8988T (cell line): ENCODE measurements at regions not wholly inside any gene's neighbourhood (a gene's known extent, or its start where the extent isn't known, plus 50 kb on each side); places are given as distances from the start of the nearest gene placed in this dataset.

Experiments used
- DNase-seq: peaks from one replicate; pipeline ENCODE4 v3.0.0; 2011

DNA sequence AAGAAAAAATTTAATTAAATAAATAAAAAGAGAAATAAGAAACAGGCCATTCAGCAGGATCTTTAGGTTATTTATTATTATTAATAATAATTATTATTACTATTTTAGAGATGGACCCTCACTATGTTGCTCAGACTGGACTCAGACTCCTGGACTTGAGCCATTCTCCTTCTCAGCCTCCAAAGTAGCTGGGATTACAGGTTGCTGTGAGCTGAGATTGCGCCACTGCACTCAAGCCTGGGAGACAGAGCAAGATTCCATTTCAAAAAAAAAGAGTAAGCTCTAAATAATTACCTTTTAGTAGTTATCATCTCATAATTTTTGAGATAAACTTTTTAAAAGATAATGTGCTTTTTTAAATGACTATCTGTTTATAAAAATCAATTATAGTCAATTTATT lies 1102.8 kb upstream of the GJE1 start:
- DNase-seq = no peak

DNA sequence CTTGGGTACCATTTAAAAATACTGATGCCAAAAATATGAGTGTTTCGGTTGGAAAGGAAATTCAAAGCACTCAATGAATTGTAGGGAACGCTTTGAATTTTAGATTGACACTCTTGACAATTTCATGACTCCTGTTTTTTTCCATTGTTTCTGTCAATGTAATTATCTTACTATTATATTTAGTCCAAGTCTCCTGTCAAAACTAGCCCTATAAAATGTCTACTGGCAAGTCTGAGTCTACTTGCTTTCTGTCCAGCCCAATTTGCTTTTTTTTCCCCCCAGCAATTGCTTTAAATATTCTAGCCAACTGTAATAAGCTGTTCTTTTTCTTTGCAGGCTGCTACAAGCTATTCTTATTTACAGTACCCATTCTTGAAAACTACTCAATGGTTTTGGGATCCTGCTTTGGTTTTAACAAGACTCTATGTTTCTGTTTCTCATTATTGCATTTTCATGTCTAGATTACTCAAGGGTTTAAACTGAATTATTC lies 1103.9 kb upstream of the GJE1 start:
- no peak for DNase-seq

DNA sequence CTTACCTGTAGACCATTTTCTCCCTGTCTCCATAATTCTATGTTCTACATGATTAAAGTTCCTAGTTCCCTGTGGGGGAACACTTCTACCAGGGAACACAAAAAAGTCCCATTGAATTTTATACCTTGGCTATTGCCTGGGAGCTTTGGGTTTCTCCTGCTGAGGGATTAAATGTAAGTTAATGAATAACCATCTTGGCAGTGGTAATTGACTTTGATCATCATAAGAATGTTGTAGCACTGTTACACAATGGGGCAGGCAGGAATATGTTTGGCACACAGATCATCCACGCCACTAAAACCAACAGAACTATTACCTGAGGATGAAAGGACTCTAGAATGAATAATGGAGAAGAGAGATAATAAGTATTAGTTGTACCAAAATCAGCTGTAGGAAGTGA lies 1106.2 kb upstream of the GJE1 start:
- DNase-seq = no peak

DNA sequence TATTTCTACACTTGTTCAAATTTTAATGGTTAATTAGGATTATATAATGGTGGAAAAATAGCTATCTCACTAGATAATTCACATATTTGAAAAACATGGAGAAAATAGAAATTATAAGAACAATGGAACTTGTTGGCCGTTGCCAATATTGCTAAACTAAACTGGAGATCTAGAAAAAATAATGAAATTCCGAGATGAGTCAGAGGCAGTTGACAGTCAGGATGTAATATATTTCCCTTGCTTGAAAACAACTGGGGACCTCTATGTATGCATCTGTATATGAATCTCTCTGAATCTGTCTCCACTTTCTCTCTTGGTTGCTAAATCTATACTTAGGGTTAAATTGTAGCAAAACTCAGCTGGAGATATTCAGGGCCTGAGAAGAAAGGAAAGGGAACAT lies 1108.2 kb upstream of the GJE1 start:
- DNase-seq = no peak

DNA sequence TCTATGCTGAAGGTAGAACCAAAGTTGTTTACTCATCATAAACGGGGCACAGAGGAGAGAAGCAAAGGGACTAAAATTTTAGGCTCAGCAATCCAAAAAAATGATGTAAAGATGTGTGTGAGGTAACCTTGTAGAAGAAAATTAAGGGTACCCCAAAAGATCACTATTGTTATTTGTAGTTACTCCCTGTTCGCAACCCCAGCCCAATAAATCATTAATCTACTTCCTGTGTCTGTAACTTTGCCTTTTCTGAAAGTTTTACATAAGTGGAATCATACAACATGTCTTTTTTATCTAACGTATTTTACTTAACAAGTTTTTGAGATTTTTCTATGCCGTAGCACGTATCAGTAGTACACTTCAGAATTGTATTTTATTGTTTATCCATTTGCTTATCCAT lies 1114.8 kb upstream of the GJE1 start:
- DNase-seq = no peak

DNA sequence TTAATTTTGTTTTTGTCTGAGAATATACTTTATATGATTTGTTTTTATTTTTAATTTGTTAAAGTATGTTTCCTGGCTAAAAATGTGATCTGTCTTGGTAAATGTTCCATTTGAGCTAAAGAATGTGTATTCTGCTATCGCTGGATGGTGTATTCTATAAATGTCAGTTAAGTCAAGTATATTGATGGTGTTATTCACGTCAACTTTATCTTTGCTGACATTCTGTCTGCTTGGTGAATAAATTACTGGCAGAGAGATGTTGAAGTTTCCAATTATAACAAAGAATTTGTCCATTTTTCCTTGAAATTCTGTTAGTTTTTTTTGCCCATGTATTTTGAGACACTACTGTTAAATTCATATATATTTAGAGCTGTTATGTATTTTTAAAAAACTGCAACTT lies 1131.8 kb upstream of the GJE1 start:
- DNase-seq = no peak

DNA sequence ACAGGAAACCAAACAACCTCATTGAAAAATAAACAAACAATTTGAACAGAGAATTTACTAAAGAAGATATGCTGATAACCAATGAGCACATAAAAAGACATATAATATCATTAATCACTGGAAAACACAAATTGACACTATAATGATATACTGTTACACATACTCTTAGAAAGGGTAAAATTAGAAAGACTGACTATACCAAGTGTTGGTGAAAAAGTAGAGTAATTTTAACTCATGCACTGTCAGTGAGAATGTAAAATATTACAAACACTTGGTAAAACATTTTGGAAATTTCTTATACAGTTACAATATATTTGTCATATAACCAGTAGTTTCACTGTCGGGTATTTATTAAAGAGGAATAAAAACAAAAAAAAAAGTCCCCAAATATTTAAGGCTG lies 1139.2 kb upstream of the GJE1 start:
- no peak for DNase-seq

DNA sequence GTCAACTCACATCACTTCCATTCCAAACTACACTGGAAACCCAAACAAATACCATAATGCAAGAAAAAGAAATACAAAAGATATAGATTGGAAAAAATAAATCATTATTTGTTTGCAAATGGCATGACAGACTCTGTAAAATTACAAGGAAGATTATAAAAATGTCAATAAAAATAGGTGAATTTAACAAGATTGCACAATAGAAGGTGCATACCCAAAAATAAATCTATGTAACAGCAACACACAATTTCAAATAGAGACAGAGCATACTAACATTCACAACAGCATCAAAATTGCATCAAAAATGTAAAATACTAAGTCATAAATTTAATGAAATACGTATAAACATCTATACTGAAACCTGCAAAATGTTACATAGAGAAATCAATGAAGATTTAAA lies 1140.0 kb upstream of the GJE1 start:
- no peak for DNase-seq

DNA sequence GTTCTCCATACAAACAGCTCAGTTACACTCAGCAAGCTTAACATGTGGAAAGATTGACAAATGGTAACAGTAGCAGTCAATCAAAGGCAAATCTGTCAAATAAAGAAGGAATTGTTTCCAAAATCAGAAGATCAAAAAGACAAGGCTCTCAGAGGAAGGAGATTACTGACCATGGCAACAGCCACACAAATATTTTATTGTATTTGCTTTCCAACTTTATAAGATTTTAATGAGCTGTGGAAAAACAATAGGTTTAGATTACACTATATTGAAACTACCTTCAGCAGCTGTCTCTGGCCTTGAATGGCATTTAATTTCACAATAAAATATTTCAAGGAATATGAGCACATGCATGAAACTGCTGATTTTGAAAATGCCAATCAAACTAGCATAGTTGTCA lies 1143.9 kb upstream of the GJE1 start:
- no peak for DNase-seq

DNA sequence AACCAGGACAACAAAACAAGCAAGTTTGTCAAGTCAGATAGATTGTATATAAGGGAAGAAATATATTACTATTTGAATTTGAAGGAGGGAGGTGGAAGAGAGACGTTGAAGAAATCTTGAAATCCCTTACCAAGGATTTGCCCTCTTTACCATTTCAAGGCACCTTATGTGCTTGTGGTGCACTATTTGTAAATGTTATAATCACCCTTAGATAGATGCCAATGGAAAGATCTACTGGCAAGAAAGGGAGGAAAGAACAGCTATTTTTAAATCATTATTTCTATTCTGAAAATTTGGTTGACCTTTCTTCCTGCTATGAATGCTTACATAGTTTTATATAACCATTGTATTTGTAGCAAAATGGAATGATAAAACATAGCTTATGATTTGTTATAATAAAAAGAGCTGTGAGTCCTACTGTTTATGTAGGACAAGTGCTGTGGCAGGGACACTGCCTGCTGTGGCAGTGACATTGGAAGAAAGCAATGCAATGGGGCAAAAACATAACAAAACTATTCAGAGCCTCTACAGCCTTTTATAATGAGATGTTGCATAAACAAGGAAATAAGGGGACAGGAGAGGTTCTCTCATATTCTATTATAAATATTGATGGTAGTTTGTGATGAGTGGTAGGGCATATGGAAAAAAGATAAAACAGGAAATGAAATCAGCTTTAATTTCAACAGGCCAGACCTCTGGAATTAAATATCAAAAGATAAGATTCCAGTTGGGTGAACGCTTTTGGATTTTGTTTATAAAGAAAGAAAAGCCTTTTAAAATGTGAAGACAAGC lies 1145.2 kb upstream of the GJE1 start:
- DNase-seq = no peak

DNA sequence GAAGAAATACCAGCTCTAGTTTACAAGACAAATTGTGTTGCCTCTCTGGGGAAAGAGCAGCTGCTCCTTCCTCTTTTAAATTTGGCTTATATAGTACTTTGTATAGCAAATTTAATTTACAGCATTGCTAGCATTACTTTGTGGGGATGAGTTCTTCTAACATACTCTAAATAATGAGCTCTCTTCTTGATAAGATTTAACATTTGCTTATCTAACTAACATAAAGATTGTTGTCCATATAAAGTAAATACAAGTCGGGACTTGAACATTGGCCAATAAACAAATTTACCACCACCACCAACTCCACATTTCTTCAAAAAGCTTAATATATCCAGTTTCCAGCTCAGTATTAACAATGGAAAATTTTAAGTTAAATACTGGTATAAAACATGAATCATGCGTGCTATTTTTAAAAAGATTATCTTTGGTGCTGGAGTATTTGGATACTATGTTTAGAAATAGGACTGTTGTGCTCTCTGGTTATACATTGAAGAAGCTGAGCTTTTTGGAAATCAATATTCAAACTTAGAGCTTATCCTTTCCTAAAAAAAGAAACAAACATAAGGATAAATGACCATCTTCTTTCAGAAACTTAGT lies 1146.9 kb upstream of the GJE1 start:
- DNase-seq = no peak

DNA sequence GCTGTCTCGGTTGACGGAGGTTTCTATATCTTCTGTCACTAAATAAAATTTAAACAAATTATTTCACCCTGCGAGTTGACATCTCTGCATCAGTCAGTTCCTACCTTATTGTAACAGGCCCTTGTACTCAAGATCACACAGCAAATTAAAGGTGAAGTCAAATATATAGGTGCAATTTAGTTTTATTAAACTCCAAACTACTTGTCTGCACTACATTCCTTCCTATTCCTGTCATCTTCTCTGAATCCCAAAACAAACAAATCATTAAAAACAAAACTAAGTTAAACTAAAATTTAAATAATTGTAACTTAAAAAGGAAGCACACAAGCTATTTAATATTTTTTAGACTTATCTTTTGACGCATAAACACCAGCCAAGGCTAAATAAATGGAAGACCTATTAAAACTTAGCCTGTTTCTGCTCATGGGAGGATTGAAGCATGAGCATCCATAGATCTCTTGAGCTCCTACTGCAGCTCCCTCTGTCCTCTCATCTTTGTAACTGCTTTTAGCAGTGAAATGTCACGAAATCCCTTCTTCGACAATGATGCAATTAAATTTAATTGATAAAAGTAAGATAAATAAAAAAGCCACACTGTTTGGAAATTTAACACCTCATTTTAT lies 1152.3 kb upstream of the GJE1 start:
- no peak for DNase-seq

DNA sequence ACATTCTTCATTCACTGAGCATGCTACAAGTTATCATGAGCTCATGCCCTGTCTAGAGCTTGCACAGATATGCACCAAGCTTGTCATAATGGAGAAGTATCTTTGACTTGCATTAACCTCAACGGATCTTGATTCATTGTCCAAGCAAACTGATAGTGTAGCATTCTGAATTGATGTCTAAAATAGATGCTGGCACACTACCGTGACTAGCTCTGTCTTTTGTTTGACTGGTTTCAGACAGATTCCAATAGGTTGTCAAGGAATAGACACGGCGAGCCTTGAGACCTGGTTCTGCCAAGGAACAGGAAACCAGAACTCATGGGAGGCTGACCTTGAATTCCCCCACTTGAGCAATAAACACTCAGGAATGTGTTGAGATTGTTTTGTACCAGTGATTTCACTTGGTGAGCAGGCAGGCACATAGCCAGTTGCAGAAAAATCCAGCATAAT lies 1153.1 kb upstream of the GJE1 start:
- no peak for DNase-seq

DNA sequence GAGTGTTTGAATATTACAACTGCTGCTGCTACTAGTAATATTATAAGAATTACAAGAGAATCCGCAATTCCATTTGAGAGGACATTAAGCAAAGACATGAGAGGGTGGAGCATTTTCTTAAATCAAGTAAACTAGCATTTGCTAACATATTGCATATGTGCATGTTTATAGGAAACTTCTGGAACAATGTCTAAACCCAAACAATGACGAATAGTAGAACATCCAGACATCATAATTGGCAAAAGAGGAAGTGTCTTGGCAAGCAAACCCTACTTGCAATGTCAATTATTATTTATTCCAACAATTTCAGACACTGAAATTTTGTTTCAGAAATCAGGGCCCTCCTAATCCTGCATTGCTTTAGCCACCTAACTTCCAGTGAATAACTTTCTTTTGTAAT lies 1155.3 kb upstream of the GJE1 start:
- DNase-seq = no peak

DNA sequence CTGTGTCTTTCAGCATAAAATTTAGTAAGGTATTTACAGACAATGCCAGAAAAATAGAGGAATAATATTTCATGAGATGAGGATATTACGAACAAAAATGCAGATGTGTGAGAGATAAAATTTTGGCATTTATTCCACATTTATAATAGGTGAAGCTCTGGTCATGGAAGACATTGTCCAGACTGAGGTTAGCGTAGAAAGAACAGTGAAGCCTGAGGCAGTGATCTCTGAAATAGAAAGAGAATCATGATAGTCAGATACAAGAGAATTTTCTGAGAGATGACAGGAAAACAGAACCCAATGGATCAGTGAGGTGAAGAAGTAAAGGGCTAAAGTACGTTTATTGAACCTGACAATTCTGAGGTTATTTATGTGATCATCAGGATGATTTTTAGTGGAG lies 1155.9 kb upstream of the GJE1 start:
- no peak for DNase-seq

DNA sequence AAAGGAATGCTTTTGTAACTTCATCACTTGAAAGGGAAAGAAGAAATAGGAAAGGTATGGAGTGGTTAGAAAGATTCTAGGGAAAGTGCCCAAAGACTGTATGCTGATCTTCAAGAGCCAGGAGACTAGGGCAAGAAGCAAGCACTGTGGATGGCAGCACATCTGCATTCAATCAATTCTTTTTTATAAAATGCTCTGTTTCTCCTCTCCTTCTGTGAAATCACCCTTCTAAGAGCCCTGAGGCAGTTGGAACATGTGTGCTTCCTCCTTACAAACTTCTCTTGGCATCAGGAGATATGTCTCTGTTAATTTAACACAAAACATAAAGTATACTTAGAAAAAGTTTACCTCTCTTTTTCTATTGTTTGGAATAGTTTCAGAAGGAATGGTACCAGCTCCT lies 1162.2 kb upstream of the GJE1 start:
- DNase-seq = no peak

DNA sequence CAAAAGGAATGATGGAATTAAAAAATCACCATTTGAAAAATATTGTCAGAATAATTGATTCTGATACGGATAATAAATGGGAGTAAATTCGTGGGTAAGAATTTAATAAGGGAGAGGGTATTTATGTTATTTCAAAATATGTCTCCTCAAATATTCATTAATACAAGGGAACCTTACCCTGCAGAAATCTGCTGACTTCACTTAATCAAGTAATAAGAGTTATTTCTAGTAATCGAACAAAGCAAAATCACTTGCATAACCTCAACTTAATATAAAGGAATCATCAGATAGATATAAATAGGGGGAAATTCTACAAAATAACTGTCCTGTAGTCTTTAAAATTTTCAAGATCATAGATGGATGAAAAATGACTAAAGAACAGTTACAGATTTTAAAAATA lies 1164.7 kb upstream of the GJE1 start:
- no peak for DNase-seq

DNA sequence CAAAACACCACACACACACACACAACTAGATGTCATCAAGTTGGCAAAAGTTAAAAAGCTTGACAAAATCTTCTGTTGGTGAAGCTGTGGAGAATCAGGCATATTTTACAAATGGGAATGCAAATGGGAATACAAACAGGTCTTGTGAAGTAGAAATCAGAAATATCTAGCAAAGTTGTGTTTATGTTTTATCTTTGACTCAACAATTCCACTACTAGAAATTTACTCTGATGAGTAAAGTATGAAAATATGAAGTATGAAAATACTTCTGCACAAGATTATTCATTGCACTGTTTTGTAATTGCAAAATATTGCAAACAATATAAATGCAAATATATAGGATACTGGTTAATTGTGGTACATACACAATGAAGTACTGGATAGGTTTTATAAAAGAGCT lies 1166.0 kb upstream of the GJE1 start:
- no peak for DNase-seq

DNA sequence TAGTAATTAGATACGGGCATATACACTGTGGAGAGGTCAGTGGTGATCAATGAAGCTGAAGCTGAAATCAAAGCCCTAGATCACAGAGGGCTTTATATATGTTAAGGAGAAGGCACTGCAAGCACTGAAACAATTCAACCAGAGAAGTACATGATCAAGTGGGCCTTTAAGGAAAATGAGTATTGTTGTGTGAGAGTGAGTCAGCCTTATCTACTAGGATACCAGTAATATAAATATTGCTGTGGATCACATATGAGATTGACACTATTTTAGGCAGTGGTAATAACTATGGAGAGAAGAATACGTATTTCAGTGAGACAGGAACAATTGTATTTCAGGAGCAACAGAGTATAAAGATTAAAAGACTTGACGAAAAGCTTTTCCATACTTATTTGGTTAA lies 1172.2 kb upstream of the GJE1 start:
- no peak for DNase-seq

DNA sequence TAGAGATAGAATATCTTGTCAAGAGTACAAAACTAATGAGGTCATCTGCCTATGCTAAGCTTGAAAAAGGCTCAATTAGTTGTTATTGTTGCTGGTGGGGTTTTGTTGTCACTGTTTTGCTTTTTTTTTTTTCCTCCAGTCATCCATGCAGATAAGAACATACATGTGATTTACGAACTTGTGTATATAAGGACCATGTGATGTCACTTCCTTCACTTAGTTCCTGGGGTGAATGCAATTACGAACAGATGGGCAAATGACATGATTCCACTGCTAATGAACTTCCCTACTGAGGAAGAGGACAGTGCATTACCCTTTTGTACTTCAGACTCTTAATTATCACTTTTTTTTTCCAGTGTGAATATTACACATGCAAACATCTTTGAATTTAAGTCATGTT lies 1175.3 kb upstream of the GJE1 start:
- DNase-seq = no peak

DNA sequence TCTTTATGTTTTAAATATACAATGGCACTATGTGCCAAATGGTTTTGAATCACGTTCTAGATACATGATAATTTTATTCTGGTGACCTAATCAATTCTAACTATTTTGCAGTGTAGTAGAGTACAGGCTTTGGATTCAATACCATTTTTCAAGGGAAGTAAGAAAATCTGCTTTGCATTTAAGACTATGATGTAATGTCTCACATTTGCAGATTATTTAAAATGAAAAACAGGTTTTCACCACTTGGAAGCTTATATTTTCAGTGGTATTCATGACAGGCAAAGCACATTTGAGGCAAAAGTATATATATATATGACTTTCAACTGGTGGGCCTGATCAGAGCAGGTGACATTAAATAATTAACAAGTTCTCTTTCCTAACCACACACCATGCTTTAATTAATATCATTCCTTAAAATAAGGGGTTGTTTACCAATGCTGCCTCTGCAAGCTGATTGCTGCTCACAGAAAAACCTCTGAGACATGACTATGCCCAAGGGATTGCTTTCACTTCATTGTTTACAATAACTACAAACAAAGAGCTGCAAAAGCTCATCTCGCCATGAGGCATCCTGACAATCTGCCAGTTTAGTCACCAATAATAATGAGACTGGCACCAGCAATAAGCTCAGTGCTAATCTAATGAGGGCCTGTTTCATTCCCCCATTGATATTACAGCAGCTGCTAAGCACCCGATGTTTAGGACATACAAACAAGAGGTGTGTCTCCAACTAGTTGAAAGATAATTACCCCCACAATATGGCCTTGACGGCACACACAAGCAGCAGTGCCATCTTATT lies 1176.0 kb upstream of the GJE1 start:
- DNase-seq = no peak

DNA sequence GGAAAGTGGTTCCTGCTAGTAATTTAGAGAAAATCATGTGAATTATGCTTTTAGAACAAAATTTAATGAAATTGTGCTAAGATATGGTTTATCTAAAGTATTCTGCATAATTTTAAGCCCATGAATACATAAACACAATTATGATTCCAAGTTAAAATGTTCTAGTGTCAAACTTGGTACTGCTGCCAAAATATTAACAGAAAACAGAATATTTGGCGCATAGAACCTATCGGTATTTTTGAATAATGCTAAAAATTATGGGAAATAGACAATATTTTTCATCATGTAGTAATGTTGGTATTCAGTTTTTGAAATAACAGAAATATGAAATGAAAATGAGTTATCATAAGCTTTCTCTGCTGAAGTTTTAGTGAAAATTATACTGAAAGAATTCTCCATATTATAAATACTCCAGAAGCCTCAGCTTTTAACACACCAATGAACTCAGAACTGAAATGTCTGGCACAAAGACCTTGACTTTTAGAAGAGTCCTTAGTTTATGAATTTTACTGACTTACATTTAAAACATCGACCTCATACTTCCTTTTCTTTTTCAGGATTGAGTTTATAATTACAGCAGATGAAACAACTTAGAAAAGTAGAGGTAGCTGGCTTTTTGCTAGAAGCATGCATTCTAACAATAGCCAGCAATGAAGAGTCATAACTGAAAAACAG lies 1192.3 kb upstream of the GJE1 start:
- DNase-seq = no peak

DNA sequence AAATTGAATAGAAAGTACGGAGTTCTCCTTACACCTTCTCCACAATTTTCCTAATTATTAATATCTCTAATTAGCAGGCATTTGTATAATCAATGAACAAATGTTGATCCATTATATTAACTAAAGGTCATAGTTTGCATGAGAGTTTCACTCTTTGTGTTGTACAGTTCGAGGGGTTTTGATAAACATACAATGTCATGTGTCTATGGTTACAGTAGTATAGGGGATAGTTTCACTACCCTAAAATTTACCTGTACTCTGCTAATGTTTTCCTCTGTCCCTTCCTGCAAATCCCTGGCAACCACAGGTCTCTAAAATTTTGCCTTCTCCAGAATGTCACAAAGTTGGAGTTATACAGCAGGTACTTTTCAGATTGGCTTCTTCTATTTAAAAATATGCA lies 1199.8 kb upstream of the GJE1 start:
- DNase-seq = no peak
